Kidney (tissue), 10 donors: ENCODE measurements at regions not wholly inside any gene's neighbourhood (a gene's known extent, or its start where the extent isn't known, plus 50 kb on each side); places are given as distances from the start of the nearest gene placed in this dataset.
"Not testable (repeated sequence)": the region's sequence is repeated elsewhere in the genome, so short reads cannot be mapped to it uniquely, and the experiment has no call there.

Experiments used
- DNase-seq, 5 donors: peaks; one replicate each; pipeline ENCODE4 v3.0.0-alpha.2; 2013 to 2020
- FAIRE-seq: peaks from 2 replicates; lab custom pipeline; 2012; peaks lifted over from hg19 to GRCh38; lab: Jason Lieb, UNC
- H3K27ac ChIP-seq, 2 donors: one replicate each; pipeline ENCODE4 v1.7.0; 2013; ENCODE audit warnings: low read depth in 2 of 2, low read length in 2 of 2, inconsistent platforms in 1 of 2
- H3K27me3 ChIP-seq: one replicate; pipeline ENCODE4 v1.7.1; 2013; ENCODE audit warnings: low read length, inconsistent platforms; ENCODE audit not compliant: control insufficient read depth, insufficient read depth
- H3K36me3 ChIP-seq, 3 donors: one replicate each; pipeline versions ENCODE4 v1.7.0 to v1.7.1; 2013; ENCODE audit warnings: low read length in 3 of 3, control low read depth in 1 of 3, inconsistent platforms in 1 of 3; ENCODE audit not compliant: insufficient read depth in 3 of 3, control insufficient read depth in 2 of 3
- H3K4me1 ChIP-seq, 3 donors: one replicate each; pipeline versions ENCODE4 v1.7.0 to v1.7.1; 2013; ENCODE audit warnings: low read length in 3 of 3, inconsistent platforms in 1 of 3, low read depth in 1 of 3; ENCODE audit not compliant: control insufficient read depth in 2 of 3, insufficient read depth in 2 of 3
- H3K4me3 ChIP-seq, 3 donors: one replicate each; pipeline versions ENCODE4 v1.7.0 to v1.8.1; 2013; ENCODE audit warnings: low read length in 3 of 3, control low read depth in 1 of 3, inconsistent platforms in 1 of 3
- H3K9ac ChIP-seq, 3 donors: one replicate each; pipeline versions ENCODE4 v1.7.0 to v1.7.1; 2013; ENCODE audit warnings: low read length in 3 of 3, control low read depth in 1 of 3, inconsistent platforms in 1 of 3
- H3K9me3 ChIP-seq, 3 donors: one replicate each; pipeline versions ENCODE4 v1.7.0 to v1.7.1; 2013; ENCODE audit warnings: low read length in 3 of 3, control low read depth in 1 of 3, inconsistent platforms in 1 of 3; ENCODE audit not compliant: control insufficient read depth in 2 of 3, insufficient read depth in 1 of 3
- intact Hi-C: fragments of 100-400 bp; cut with DNase I; formaldehyde crosslinking; loops from one replicate; pipeline ENCODE4 v1.11.1; 2022
- donor health status: control.
- donor health status: control.
- donor health status: DM: yes; HTN: yes; CAD: no.
- donor health status: Normal renal cell carcinoma (clear cell type).

DNA sequence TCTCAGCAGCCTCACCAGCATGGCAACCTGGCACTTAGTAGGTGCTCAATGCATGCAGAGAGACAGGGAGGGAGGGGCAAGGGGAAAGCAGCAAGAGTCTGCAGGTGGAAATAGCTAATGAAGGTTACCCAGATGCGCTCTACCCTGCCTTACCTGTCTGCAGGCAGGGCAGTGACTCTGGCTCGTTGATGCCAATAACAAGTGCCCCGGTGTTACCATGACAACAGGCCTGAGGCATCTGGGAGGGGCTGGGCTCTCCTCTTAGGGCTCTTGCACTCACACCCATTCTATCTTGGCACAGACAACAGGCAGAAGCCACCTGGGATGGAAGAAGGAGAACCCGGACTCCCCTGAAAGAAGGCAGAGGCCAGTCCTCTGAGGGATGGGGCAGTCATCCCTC lies 896.0 kb downstream of the TUBA3C start:
- intact Hi-C loops, DNase-seq, H3K4me1 ChIP-seq, FAIRE-seq, H3K27ac ChIP-seq, H3K9me3 ChIP-seq, H3K4me3 ChIP-seq, H3K9ac ChIP-seq, H3K36me3 ChIP-seq, H3K27me3 ChIP-seq: not testable (repeated sequence)

DNA sequence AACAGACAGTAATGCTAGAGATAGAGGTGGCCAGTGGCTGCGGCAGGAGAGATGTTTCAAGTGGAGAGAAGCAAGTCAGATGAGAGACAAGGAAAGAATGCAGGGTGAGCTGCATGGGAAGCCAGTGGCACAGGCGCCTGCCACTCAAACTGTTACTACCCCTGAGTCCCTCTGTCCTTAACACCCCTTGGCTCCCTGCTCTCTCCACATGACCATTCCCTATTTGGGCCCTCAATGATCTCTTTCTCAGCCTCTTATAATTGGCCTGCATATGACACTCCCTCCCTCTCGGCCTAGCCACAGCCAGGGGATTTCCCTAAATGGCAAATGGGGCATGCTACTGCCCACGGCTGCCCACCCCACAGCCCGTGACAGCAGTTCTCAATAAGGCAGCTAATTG lies 897.6 kb downstream of the TUBA3C start:
- H3K27me3 ChIP-seq, H3K27ac ChIP-seq, intact Hi-C loops, H3K9me3 ChIP-seq, H3K9ac ChIP-seq, DNase-seq, H3K36me3 ChIP-seq, H3K4me3 ChIP-seq, H3K4me1 ChIP-seq, FAIRE-seq: not testable (repeated sequence)

GRCh38 chr13:18281829-18282597 lies 899.6 kb downstream of the TUBA3C start:
- DNase-seq, H3K9me3 ChIP-seq, H3K27ac ChIP-seq, intact Hi-C loops, FAIRE-seq, H3K4me1 ChIP-seq, H3K36me3 ChIP-seq, H3K27me3 ChIP-seq, H3K9ac ChIP-seq, H3K4me3 ChIP-seq: not testable (repeated sequence)

DNA sequence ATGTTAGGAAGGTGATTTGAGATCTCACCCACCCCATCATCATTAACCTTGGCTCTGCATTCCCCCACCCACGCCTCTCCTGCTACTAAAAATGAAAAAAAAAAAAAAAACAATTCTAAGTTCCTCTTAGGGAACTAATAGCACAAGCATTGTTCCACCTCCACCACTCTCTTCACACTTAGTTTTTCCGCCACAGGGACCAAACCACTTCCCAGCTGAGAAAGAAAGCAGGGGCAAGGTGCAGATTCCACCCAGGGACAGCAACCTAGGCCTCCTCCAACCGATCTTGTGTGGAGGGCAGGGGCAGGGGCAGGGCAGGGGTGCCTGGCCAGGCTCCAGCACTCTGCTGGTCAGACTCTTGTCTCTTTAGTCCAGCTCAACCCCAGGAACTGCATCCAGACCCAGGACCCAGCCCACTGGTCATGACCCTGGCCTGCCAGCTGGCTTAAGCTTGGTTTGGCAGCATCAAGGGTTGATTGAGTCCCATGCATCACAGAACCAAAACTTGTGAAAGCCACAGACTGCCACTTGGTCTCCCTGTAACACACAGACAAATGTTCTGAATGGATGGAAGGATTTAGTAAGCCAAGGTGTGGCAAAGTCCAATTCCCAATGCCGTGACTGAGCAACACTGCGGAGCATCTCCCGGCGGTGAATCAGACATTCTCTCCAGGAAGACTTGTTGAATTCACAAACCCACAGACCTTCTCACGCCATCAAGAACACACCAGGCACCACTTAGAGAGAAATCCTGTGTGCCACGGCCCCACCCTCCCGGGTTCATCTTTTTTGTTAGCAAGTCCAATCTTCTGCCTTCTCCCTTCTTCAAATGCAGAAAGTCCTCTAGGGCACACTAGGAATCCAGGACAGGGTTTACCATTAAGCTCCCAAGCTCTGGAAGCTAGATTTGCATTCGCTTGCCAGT lies 900.5 kb downstream of the TUBA3C start:
- H3K36me3 ChIP-seq, H3K4me1 ChIP-seq, H3K9ac ChIP-seq, H3K27me3 ChIP-seq, H3K27ac ChIP-seq, H3K4me3 ChIP-seq, H3K9me3 ChIP-seq, DNase-seq, intact Hi-C loops, FAIRE-seq: not testable (repeated sequence)

DNA sequence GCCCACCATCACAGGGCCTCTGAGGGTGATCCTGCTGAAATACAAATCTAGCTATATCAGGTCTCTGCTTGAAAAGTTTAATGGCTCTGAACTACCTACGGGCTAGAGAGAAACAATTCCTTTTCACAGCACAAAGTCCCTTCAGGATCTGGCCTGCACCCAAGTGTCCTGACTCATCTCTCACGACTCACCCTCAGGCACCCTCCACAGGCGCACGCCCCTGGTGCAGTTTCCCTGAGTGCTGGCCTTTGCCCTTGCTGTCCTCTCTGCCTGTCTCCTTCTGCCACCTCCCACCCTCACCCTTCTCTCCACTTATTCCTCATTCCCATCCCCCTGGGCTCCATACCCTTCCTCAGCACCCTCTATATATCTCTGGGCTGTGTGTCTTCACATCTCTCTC lies 901.7 kb downstream of the TUBA3C start:
- H3K9me3 ChIP-seq, H3K36me3 ChIP-seq, H3K4me3 ChIP-seq, H3K27ac ChIP-seq, DNase-seq, intact Hi-C loops, H3K4me1 ChIP-seq, H3K9ac ChIP-seq, FAIRE-seq, H3K27me3 ChIP-seq: not testable (repeated sequence)

GRCh38 chr13:18277372-18277771 lies 904.3 kb downstream of the TUBA3C start:
- DNase-seq, H3K9me3 ChIP-seq, H3K4me1 ChIP-seq, intact Hi-C loops, H3K27ac ChIP-seq, H3K27me3 ChIP-seq, H3K36me3 ChIP-seq, FAIRE-seq, H3K4me3 ChIP-seq, H3K9ac ChIP-seq: not testable (repeated sequence)

DNA sequence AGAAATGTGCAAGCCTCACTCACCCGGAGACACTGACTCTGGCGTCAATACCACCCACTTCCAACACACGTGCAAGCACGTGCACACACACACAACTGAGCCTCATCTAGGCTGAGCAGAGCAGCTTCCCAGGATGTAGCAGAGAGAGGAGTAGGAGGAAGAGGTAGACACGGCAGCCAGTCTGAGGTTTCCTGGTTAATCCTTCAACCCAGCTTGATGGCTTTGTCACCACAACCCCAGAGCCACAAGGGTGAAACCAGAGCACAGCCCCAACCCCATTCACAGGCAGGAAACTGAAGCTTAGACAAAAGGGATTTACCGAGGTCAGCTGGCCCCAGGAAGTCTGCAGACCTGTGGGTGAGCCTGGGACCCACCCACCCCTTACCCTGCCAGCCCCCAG lies 905.3 kb downstream of the TUBA3C start:
- intact Hi-C loops, H3K9ac ChIP-seq, H3K9me3 ChIP-seq, H3K36me3 ChIP-seq, H3K4me3 ChIP-seq, FAIRE-seq, H3K27ac ChIP-seq, H3K27me3 ChIP-seq, H3K4me1 ChIP-seq, DNase-seq: not testable (repeated sequence)
